Superior temporal gyrus (tissue), 1 donor: ENCODE measurements at regions not wholly inside any gene's neighbourhood (a gene's known extent, or its start where the extent isn't known, plus 50 kb on each side); places are given as distances from the start of the nearest gene placed in this dataset.
"Not testable (repeated sequence)": the region's sequence is repeated elsewhere in the genome, so short reads cannot be mapped to it uniquely, and the experiment has no call there.

Experiments used
- DNase-seq: peaks from one replicate; pipeline ENCODE4 v3.0.0-alpha.2; 2016; ENCODE audit errors: extremely low spot score

- no peak for DNase-seq
Observed at GRCh38 chr21:38614558-38614957, 116.3 kb upstream of the ERG start.

DNA sequence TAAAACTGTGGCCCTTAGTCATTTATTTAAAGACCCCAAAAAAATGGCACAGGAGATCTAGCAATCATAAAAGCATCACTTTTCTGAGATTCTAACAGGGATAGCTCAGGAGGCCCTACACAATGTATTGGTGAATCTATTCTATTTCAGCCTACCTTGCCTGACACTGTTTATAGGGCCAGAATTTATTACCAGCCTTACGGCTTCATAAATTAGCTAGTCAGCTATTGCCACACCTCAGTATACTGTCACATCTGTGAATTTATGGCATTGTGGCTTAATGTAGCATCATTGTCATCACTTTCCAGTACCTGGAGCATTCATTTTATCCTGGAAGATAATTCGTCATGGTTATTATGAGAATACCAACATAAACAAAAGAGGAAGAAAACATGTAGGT is 121.2 kb upstream of the ERG start:
- no peak for DNase-seq

- DNase-seq: peak; percentile 36
Observed at GRCh38 chr21:38619992-38620479, 121.8 kb upstream of the ERG start.

- no peak for DNase-seq
Observed at GRCh38 chr21:38621132-38621531, 122.9 kb upstream of the ERG start.

GRCh38 chr21:38622081-38622826 is 124.0 kb upstream of the ERG start:
- DNase-seq: no peak

DNA sequence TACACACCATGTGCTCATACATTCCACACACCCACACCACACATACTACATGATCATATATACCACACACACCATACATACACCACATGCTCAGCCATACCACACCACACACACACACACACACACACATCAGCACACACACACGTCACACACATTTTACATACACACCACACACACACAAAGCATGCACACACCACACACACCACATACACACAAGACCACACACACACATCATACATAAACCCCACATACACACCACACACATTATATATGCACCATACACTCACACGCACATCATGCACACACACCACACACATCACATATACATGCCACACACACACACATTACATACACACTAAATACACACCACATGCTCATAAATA is 124.5 kb upstream of the ERG start:
- no peak for DNase-seq

DNA sequence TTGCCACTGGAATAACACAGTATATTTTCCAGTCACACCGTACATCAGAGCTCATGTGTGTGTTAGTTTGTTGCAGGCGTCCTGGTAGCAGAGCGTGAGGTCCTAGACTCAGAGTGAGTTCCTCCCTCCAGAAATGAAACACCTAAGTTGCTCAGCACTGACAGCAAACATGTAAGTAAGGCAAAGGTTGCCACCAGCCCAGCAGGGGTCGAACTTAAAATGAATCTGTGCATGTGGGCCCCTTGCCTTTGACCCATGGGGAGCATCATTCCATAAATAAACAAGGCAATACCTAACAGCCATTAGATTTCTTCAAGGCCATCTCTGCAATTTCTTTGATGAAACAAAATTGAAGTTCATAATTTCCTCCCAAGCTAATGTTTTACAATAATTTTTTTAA is 125.3 kb upstream of the ERG start:
- no peak for DNase-seq

- peak; percentile 36 for DNase-seq
Observed at GRCh38 chr21:38625000-38625399, 126.7 kb upstream of the ERG start.

DNA sequence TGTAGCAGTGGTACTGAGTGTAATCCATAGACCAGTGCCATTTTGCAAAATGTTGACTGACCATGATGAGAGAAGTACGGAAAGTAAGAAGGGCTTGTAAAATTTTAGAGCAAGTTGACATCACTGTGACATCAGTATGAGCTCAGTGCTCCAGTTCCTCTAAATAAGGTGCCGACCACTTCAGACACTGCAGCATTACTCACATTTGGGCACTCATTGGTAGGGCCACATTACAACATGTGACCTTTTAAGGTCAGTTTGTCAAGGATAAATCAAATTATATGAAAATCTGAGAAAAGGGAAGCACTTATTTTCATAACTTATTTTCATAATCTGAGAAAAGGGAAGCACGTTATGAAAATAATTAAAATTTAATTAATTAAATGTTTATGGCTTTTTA is 128.0 kb upstream of the ERG start:
- DNase-seq: no peak

DNA sequence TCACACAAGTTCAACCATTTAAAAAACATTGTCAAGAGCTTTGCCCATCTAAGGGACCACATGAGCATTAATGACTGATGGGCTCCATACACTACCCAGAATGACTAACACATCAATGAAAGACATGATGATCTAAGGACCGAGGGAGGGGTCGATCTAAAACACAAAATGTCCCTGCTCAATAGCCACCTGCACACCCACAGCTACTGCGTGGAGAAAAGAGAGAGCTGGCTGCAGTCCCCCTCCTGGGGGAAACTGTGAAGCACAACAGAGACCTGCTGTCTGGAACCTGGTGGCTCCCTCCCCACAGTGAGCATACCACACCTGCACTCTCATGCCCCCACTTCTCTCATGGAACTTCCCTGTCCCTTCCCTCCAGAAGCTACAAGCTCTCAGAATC is 130.1 kb upstream of the ERG start:
- DNase-seq: no peak

- DNase-seq: peak; percentile 76
Observed at GRCh38 chr21:38631206-38631605, 132.9 kb upstream of the ERG start.

DNA sequence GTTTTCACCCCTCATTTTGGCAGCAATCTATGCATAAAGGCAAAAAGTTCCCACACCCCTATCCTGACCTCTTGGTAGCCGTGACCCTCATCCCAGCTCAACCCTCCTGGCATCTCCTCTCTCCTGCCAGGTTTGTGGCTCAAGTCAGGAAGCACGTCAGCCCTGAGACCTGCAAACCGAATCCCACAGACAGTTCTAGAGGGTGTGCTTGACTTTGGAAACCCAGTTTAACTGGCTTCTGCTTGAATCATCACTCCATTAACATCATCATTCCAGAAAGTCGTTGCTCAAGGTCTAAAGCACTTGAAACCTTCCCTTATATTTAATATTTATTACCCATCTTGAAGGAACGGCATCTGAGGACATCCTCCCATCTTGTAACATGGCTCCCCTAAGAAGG is 133.4 kb upstream of the ERG start:
- DNase-seq: no peak

DNA sequence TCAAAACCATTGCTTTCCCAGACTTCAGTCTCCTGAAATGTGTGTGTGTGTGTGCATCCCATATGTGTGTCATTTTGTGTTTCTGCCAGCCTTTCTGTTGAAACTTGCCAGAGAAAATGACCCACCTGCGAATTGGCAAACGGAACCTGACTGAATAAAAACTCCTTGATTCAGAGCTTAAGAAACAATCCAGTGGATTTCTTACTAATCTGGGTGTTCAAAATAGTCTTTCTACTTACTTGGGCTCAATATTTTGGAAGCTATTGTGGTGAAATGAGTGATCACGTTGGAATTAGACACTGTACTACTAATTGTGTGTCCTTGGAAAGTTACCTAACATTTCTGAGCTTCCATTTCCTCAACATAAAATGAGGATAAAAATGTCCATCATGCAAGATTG is 138.9 kb upstream of the ERG start:
- no peak for DNase-seq

- DNase-seq: no peak
Observed at GRCh38 chr21:38639571-38640354, 141.5 kb upstream of the ERG start.

DNA sequence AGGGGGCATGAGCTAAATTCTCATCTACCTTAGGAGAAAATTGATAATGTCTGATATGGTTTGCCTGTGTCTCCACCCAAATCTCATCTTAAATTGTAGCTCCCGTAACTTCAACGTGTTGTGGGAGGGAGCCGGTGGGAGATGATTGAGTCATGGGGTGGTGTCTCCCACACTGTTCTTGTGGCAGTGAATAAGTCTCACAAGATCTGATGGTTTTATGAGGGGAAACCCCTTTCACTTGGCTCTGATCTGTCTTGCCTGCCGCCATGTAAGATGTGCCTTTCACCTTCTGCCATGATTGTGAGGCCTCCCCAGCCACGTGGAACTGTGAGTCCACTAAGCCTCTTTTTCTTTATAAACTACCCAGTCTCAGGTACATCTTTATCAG is 142.1 kb upstream of the ERG start:
- not testable (repeated sequence) for DNase-seq

- DNase-seq: no peak
Observed at GRCh38 chr21:38643404-38644023, 145.2 kb upstream of the ERG start.

DNA sequence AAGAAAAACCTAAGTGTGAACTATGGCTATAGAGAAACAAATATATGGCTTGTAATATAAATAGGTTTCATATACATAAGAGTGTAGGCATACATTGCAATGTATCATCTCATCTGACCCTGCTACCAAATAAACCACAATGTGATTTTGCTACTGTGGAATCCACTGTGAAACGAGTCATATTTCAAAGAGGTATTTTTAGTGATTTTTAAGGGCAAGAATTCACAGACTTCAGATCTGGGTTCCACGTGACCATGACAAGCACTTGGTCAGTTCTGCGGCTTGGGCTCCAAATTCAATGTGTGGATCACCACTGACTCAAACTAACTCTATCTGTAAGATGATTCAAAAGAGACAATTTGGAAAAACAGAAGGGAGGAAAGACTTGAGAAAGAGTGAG is 147.0 kb upstream of the ERG start:
- DNase-seq: no peak

DNA sequence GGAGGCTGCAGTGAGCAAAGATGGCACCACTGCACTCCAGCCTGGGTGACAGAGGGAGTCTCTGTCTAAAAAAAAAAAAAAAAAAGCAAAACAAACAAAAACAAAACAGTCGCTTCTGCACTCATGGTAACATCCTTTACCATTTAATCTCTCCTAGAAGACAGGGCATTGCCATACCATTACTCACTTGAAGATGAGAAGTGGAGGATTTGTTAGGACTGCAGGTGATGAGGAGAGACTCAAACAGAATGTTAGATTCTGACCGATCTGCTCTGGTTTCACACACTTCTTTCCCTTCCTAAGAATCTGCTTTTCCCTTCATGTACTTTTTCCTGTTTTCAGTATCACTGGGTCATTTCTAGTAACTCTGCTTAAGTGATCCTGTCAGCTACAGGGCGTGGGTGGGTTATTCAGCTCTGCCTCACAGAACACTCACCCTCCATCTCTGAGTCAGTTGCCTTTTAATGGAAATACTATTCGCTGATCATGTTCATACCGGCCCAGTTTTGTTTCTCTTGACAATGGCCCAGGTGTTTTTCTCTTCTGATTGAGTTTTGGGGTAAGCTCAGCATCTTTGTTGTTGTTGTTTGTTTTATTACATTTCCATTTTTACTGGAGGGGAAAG is 148.0 kb upstream of the ERG start:
- DNase-seq: no peak

GRCh38 chr21:38649120-38649519 is 150.8 kb upstream of the ERG start:
- no peak for DNase-seq

GRCh38 chr21:38651570-38651969 is 153.3 kb upstream of the ERG start:
- DNase-seq: no peak

- DNase-seq: no peak
Observed at GRCh38 chr21:38652396-38652795, 153.3 kb upstream of the ETS2 start.

DNA sequence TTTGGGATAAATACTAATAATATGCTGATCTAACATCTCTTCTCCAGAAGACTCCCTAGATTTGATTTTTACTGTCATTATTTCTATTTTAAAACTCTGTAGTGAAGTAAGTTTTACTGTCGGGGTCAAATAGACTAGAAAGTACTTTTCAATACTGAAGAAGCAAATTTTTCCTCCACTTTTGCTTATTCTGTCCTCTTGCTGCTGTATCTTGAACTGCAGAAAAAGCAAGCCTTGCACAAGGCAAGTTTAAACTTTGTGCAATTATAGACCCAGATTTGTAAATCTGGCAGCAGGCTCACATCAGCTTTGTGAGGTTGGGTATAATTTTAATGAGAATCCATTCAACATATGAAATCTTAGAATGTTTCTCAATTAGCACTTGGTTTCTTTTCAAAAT is 151.1 kb upstream of the ETS2 start:
- DNase-seq: no peak
